Erythroblast (primary cell): ENCODE measurements at regions not wholly inside any gene's neighbourhood (a gene's known extent, or its start where the extent isn't known, plus 50 kb on each side); places are given as distances from the start of the nearest gene placed in this dataset.

ENCODE experiments used
- DNase-seq, 2 experiments: peaks; one replicate each; lab custom pipeline; 2025; lab: John Stamatoyannopoulos, UW
- GATA1 ChIP-seq: IDR thresholded peaks from 2 replicates; pipeline ENCODE4 v1.6.1; 2011; ENCODE audit warnings: low read depth, mild to moderate bottlenecking, control low read depth, low read length, moderate library complexity
- POLR2A ChIP-seq: IDR thresholded peaks from 2 replicates; pipeline ENCODE4 v1.6.1; 2011; ENCODE audit warnings: mild to moderate bottlenecking, low read length

DNA sequence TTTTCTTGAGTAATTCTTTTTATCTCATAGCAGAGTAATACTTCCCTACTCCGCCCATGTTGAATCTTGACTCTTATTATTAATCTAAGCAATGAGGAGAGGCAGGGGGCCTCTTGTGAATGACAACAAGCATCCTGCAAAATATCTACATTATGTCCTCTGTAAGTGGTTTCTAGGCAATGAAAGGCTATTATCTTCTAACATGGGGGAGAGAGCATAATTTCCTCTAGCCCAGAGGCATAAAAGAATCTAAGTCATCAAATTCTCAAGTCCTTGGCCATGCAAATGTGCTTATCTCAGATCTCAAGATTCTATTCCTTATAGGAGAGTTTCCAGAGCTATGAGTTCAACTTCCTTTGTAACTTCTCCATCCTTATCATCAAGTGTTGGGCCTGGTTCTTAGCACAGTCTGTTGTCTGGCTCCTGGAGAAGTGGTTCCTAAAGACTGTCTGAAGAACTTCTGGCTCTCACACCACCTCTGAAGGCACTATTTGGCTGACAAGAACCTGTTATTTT, 423.1 kb upstream of the INTU start:
- no peak for TF ChIP-seq GATA1
- TF ChIP-seq POLR2A = no peak
- DNase-seq = no peak

DNA sequence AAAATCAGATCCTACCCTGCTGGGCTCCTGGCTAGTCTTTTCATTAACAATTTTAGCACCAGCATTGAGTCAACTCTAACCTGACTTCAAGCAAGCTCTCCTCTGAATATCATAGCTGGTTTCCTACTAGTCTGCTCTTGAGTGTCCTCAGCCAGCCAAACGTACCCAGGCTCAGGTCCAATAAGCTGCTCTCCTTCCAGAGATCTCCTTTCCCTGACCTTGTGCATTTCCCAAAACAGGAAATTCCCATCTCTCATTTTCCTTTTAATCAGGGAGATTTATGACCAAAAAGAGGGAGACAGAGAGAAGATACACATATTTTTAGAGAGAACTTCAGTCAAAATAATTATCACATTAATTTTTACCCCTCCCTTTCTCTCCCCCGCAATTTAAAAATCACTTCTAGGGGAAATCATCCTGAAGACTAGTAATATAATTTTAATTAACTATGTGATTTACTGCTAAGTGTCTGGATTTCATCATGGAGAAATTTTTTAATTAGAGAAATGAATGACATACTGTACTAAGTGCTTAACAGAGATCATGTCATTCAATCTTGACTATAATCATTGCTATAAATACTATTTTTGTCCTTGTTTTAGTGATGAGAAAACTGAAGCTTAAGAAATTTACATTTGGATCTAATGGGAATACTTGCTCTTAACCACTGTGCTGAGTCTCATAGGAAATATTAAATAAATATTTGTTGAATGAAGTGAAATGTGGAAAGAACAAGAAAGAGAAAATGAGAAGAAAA, 421.7 kb upstream of the INTU start:
- DNase-seq = no peak
- TF ChIP-seq POLR2A (no peak), GATA1 (no peak)

DNA sequence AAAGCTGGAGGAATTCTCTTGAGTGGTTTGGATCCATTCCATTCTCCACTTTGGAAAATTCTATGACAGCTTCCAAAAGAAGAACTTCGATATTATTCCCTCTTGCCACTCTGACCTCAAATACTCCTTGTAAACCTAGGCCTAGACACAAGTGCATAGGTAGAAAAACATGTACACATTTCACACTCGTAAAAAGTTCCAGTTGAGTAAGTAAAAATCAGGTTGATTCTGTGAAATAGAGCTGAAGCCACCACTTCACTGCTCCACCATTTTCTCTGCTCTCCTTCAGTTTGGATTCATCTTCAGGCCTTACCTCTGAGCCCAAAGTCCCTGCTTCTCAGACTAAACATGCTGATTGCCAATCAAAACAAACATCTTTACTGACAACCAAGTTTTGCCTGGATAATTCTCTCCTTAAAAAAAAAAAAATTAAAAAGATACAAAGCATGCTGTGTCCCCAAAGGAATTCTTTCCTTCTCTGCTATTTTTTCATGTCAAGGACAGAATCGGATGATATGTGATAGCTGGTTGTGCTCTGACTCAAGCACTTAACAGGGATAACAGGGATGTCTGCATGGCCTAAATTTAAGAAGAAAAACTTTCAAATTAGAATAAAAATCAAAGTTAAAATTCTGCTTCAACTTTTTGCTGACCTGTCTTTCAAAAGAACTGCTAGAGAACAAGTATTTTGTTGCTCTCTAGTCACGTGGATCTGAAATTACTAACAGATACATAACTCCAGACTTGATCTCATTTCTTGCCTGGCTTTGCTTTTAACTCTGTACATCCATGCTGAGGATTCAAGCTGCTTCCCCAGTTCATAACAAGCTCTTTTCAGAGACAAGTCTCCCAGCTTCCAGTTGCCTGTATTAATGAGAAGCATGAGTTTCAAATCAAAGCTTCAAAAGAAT, 420.9 kb upstream of the INTU start:
- no peak for TF ChIP-seq GATA1
- no peak for TF ChIP-seq POLR2A
- DNase-seq = no peak

DNA sequence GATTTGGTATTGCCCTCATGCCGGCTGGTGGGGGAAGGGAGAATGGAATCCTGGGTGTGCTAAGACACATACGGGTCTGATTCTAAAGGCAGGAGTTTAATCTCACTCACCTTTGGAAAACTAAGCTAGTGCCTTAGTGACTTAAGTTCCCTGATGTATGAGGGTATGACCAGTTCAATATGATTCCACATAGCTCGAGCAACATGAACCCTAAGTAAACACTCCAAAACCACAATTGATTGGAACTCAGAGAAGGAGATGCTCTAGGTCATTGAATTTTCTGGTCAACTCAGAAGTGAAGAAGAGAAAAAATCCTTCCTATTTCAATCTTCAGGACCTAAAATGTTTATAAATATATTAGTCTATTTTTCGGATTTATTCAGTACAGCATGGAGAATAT, 420.1 kb upstream of the INTU start:
- DNase-seq = no peak
- no peak for TF ChIP-seq POLR2A
- TF ChIP-seq GATA1 = no peak

DNA sequence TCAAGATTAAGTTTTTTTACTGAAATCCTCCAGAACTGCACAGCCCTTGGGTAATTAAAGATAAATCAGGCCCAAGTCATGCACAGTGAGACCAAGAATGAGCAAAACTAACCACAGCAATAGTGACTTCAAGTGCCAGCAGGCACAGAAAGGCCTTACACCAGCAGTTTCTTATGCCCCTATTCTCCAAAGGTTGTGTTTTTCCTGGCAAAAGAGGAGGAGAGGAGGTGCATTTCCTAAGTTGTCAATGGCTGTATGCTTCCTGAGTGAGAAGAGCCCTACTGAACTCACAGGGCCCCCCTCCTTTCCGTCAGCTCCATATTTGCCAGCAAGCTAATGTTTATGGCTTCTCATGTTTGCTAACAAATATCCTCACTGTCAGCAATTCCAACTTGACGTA, 418.7 kb upstream of the INTU start:
- no peak for TF ChIP-seq POLR2A
- no peak for DNase-seq

DNA sequence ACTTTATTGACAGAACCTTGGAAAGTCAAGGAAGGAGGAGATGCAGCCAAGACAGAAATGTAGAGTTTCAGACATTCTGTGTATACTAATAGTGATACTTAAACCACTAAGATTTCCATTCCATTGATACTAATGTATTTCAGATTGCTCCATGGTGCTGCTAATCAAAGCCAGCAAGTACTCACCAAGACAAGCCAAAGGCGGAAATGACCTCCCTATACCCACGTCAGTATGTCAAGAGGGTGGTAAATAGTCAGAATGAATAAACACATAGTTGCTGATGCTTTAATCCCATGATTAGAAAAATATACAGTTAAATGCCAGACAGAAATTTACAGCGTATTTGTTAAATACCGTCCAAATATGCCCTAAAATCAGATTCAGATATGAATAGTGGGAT, 417.8 kb upstream of the INTU start:
- TF ChIP-seq GATA1 (no peak), POLR2A (no peak)
- no peak for DNase-seq

DNA sequence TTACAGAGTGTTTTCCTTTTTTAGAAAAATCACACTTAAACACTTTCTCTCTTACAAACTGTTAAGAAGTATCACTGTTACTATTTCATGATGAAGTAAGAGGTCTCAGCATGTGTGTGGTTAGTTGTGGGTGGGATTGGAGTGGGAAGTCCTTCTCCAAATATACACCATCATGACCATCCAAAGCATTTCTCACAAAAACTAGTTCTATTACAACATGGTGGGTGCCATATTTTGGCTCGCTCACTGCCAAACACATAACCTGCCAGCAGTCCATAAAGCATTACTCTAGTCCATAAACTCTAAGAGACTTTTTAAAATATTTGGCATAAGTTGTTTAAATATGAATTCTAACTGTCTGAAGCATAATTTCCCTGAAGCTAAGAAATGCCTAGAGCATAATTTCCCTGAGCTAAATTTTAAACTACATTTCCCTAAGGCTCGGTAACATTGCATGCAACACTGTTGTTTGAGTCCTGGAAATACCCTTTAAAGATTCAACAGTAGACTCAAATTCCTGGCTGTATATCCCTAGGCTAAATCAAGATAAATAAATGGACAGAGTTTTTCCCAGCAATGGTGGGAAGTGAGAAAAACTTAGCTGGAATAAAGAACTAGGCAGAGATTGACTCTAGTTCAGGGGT, 415.0 kb upstream of the INTU start:
- TF ChIP-seq GATA1 (no peak), POLR2A (no peak)
- no peak for DNase-seq

DNA sequence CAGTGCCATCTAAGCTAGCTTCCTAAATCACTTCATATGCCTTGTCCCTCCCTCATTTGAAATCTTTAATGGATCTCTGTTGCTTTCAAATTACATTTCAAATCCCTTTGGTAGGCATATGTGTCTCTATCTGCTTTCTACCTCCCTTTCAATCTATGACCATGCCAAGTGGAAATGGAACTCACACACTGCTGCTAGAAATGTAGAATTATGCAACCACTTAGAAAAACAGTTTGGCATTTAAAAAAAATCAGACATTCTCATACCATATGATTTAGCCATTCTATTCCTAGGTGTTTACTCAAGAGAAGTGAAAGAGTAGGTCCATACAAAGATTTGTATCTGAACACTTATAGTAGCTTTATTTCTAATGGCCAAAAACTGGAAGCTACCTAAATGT, 413.5 kb upstream of the INTU start:
- no peak for DNase-seq
- TF ChIP-seq GATA1 (no peak), POLR2A (no peak)

DNA sequence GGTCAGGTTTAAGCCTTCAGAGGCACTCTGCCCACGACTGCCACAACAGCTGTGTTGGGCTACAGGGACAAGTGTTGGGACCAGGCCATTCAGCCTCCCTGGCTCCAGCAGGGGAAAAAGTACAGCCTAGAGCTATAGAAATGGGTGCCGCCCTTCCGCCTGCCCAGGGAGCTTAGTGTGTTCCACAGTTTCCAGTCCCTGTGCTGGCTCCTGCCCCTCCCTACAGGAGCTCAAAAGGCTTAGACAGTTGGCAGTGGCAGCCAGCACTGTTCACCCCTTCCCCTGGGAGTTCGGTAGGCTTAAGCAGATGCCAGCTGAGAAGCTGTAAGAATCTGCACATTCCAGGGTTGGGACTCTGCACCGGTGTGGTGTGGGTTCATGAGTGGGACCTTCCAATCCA, 408.2 kb upstream of the INTU start:
- no peak for DNase-seq
- TF ChIP-seq POLR2A = no peak
- no peak for TF ChIP-seq GATA1

DNA sequence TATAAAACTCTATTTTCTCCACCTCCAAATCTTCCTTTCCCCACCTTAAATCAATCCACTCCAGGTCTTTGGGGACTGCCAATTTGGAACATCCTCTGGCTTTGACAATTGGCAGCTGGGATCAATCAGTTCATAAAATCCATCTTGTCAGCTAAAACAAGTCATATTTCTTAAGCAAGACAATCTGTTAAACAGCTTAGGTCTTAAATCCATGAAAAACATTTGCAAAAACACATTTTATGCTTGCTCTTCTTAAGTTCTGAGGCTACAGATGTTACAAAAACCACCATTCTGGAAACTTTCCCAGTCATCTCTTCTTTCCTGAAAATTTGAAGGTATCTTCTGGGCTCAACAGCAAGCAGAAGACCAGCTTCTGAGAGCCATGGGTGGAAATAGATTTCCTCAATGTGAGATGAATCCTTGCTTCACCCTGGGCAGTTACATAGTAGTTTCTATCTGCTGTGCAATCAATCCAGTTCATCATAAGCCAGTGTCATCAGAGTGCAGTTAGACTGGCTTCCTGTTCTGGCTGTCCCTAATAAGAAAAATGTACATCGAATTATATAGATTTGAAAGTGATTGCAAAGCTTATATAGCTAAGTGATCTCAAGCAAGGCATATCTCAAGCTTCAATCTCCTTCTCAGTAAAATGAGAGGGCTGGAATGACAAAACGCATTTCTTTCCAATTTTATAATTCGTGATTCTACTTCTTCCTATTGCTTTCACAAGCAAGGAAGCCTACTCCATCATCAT, 402.7 kb upstream of the INTU start:
- no peak for DNase-seq

DNA sequence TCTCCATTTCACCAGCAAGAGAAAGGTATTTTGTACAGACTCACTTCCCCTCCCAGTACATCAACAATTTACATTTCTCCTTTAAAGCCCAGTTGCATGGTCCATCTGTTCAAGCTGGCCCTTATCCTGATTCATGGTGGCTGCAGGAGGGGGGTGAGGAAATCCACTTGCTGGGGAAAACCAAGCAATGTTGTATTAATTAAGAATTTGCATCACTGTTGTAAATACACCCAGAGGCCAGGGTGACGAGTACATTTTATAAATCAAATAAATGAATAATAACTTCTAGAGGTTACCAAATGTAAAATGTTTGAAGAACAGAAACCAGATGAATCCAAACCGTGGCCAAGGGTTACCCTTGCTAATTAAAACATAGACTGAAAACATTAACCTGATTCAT, 395.9 kb upstream of the INTU start:
- TF ChIP-seq GATA1 (no peak), POLR2A (no peak)
- DNase-seq = no peak

More for the DNA sequence above, 402.7 kb upstream of the INTU start:
- TF ChIP-seq GATA1 (no peak), POLR2A (no peak)

DNA sequence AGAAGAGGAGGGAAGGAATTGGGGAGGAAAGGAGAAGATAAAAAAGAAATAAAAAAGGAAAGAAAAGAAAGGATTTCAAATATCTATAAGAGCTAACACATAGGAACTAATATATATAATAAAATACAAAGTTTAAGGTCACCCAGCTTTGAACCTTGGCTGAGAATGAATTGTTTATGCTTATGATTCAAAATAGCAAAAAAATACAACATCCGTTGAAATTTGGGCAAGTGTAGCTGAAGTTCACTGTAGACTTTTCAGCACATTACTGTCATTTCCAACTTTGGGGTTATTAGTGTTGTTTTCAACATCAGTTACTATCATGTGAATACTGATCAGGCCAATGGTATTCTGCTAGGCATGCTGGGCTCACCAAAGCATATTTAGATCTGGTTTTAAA, 395.2 kb upstream of the INTU start:
- DNase-seq = no peak
- TF ChIP-seq POLR2A = no peak
- no peak for TF ChIP-seq GATA1

DNA sequence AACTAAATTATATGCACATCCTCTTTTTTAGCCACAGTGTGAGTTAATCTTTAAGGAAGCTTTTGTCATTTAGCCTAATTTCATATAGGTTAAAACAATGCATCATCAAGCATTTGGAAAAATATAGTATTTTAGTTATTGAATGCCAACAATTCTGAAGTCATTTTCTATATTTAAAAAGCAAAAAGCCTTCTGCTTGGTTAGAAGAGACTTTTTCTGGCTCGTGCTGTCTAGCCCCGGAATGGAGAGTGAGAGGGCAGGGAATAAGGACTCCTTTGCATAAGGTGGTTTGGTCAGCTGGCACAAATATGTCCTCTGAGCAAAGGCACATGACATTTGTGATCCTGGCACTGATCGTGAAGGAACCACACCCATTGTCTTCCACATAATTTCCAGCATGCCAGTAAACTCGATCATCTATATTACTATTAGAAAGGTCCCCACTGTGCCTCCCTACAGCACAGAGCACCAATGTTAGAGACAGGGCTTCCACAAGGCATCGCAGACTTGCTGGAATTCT, 393.7 kb upstream of the INTU start:
- TF ChIP-seq GATA1 (no peak), POLR2A (no peak)
- DNase-seq = no peak
